Inferior parietal cortex (tissue), 1 donor: ENCODE measurements at regions not wholly inside any gene's neighbourhood (a gene's known extent, or its start where the extent isn't known, plus 50 kb on each side); places are given as distances from the start of the nearest gene placed in this dataset.
"Not testable (repeated sequence)": the region's sequence is repeated elsewhere in the genome, so short reads cannot be mapped to it uniquely, and the experiment has no call there.

Experiments
- DNase-seq: peaks from one replicate; pipeline ENCODE4 v3.0.0-alpha.2; 2016; ENCODE audit errors: extremely low spot score

DNA sequence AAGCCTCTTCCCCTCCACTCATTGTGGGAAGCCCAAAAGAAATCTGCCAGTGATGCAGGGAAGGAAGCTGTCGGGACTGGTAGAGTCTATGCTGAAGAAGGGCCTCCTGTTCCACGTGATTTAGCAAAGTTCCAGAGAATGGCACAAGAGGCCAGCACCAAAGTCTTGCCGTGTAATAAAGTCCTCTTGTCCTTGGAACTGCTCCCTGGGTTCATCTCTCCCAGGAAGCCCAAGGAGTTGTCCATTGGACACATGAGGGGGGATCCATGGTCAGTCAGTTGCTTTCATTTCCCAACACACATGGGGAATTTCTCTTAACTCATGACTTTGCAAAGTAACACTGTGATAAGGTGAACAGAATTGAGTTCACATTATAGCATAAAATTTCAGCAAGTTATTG lies 116.1 kb upstream of the RAB4A start:
- no peak for DNase-seq

DNA sequence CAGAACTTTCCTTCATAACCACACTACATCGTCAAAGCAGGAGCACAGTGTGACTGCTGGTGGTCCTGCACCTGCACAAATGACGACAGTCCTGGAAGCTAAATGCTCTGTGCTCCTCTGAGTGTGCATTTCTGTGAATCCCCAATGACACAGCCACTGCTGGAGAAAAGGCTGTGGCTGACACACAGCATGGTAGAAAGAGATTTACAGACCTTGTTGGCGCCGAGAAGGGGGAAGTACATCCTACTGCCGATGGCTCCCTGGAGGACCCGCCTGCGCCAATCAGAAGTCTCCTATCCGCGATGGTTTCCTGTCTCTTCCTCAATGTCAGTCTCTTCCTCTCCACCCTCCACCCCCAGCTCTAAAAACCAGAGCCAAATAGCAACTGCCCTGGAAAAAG lies 115.4 kb upstream of the RAB4A start:
- no peak for DNase-seq

DNA sequence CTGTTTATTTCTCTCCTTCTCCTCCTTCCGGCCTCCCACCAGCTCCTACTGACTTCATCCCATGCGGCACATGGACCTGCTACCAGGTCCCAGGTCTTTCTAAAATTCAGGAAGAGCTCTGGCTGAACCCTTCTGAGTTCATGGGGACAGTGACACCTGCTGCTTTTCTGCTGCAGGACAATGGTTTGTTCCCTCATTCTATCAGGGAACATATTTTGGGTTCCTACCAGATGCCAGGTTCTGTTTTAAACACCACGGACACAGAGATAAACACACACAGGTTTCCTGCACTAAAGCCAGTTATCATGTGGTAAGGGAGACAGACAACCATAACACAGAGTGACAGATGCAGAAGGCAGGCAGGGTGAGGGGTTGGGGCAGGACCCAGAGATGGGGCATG lies 114.0 kb upstream of the RAB4A start:
- DNase-seq, result peak; percentile 22

DNA sequence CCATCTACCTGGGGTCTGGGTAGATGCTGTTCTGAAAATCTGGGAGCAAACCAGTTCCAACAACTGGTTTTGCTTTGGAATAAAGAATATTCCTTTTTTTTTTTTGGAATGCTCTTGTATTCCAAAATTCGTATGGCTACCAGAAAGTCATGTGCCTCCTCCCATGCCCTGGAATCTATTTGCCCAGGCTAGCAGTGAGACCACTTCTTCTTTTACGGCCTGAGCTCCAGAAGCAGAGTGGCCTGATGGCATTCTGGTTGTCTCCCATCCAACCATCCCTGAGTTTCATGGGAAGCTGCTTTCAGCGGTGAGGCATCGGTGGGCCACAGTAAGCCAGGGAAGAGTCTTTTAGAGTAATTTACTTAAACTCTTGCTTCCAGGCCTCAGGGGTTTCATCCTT lies 113.4 kb upstream of the RAB4A start:
- DNase-seq, result no peak

DNA sequence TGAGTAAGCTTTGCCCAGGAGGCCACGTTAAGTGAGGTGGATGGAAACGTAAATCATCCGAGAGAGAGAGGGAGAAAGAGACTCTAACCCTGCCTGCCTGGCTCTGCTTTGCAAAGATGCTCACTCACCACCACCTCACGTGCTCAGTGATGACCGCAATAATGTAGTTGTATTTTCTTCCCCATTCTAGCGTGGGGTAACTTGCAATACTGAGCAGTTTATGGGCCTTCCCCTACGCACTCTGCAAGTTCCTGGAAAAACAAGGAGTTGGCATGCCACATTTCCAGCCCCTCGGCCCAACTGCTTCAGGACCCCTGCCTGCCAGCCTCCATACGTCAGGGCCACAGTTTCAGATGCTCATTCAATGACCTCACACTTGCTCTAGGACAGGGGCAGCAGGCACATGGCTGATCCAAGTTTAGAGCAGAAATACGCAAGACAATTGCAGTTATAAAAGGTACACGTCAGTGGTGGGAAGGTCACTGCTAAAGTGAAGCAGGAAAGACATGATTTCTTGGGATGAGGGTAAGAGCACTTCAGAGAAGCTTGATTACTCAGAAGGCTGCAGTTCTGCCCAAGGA lies 112.5 kb upstream of the RAB4A start:
- no peak for DNase-seq

DNA sequence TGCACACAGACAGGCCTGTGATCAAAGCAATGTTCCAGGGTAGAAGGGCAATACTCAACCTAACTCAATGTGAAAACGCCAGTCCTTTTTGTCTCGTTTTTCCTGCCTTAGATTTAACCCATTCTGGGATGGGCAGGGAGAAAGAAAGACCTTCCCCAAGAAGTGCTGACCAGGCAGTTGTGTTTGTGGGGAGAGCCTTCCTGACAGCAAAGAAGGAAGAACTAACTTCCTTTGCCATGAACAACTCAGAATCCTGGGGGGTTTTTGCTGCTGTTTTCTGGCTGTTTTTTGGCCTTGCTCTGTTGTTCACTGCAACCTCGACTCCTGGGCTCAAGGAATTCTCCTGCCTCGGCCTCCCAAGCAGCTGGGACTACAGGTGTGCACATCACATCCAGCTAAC lies 112.0 kb upstream of the RAB4A start:
- no peak for DNase-seq

DNA sequence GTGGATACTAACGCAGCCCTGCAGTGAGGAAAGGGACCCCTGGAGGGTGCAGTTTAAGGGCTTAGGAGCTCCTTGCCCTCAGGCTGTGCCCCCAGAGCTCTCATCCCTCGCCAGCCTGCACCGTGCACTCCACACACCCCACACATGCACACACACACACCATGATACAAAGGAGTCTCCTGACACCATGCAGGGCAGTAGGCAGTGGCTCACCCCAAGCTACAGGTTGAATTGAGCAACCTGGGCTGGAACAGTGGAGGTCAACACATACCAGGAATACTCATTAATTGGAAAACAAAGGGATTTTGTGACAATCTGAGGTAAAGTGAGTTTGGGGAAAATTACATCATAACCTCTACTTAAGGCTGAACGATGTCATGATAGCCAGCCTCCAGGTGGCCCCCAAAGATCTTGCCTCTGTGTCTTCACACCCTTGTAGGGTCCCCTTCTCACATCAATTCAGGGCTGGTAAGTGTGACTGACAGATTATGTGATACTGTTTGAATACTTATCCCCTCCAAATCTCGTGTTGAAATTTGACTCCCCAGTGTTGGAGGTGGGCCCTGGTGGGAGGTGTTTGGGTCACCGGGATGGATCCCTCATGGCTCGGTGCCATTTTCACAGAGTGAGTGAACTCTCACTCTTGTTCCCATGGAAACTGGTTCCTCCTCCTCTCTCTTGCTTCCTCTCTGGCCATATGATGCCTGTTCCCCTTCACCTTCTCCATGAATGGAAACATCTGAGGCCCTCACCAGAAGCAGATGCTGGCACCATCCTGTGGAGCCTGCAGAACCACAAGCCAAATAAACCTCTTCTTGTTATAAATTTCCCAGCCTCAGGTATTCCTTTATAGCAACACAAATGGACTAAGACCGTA lies 111.0 kb upstream of the RAB4A start:
- no peak for DNase-seq

DNA sequence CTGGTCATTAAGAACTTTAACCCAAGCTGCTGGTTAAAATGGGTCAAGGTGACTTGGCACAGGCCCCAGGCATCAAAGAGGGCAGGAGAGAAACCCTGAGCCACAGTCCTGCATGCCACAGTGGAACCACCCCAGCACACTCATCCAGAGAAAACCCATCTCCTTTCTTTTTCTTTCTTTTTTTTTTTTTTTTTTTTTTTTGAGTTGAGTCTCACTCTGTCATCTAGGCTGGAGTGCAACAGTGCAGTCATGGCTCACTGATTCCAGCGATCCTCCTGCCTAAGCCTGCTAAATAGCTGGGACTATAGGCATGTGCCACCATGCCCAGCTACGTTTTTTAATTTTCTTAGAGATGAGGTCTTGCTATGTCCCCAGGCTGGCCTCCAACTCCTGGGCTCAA lies 109.2 kb upstream of the RAB4A start:
- DNase-seq, result no peak

- DNase-seq, result no peak
Observed at GRCh38 chr1:229162825-229163515, 107.9 kb upstream of the RAB4A start.

GRCh38 chr1:229164348-229164747 lies 106.6 kb upstream of the RAB4A start:
- DNase-seq, result no peak

DNA sequence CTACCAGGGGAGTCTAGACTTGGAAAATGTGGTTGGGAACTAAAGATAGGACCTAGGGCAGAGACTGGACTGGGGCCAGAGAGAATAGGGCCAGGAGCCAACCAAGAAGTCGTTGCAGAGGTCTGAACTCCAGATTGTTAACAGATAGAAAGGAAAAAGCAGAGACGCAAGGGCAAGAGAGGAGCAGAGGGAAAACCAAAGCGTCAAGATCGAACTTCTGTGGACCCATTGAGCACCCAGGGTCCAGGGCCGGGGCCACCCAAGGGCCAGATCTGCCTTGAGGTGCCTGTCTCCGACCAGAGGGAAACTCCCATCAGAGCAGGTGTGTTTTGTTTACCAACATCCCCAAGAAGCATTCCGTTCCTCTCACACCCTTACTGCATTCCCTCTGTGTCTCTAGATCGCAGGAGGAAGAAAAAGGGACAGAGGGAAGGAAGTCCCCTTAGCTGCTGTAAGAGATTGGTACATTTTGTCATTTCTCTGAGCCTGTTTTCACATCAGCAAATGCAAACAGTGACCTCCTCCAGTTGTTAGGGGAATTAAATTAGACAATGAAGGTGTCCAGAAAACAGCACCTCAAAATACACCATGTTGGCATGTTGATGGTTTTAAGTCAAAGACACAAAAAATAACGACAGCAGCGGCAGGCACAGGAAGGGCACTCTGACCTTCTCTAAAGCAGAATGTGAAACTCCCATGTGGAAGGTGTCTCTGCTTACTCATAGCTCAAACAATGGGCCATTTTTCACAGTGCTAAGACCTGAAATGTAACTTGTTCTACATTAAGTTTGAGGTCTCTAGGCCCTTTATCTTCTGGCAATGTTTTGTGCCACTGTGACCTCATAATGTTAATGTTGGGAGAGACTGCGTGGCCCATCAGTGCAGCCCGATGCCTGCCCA lies 105.8 kb upstream of the RAB4A start:
- no peak for DNase-seq

DNA sequence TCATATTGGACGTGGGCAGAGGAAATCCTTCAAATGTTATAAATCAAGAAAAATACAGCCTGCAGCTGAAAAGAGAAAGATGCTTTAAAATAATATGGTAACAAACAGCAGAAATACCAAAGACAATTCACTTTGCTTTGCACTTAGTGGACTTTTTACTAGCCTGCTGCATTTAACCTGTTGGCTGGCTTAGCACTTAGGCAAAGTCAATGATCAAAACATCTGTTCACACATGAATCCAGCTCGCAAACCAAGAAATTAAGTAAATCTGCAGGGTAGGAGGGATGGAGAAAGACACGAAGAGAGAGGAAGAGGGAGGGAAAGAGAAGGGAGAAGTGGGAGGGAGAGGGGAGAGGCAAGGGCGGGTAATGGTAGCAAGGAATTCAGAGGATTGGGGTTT lies 103.6 kb upstream of the RAB4A start:
- no peak for DNase-seq

DNA sequence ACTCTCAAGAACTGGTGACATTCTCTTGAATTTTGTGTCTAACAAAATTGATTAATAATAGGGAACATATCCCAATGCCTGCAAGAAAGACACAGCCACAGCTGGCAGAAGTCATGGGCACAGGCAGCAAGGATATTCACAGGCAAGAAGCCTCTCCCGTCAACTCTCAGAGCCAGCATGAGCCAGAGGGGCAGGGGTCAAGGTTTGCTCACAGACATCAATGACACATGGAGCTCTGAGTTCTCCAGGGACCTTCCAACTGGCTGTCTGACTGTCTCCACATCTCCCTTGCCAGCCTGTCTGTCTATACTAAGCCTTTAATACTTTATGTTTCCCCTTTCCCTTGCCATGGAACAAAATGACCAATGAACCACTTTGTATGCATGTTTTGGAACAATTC lies 101.5 kb upstream of the RAB4A start:
- DNase-seq, result no peak

DNA sequence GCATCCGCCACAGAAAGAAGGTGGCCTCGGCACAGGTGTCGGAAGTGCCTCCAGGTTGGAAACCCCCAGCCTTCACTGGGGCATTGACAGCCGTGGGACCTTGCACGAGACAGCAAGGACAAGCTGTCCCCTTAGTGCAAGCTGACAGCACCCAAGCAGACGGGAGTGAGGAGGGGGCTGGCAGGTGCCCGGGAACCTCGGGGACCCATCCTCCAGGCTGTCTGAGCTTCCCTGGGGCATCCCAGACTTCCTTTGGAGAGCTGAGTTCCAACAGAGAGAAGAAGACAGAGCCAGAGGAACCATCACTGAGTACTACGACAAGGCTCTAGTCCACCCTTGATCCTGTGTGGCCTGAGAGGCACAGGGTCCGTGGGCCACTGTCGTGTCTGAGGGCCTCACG lies 100.6 kb upstream of the RAB4A start:
- DNase-seq, result no peak

DNA sequence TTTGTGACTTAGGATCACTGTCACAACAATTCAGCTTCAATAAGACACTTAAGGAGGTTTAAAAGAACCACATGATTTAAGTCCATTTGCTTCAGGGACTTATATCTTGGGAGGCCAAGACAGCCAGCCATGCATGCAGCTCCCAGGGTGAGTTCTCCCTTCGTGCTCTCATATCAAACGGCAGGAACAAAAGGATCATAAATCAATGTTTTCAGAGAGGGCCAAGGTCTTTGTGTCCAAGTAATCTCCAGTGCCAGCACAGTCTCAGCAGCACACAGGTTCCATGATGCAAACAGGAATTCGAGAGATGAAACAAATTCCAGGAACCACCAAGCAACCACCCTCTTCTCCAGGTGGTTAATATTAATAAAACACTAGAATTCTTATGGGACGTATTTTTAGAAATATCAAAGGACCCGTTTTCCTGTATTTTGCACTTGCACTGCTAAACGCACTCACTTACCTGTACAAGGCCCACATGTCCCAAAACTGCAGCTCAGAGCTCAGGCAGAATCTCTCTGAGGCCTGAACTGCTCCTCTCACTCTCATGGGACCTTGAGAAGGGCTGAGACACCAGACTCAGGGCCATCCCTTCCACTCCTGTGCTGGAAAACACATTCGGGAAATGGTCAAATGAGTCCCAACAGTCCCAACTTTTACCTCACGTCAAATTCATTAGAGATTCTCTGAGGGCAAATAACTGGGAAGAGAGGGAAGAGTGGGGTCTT lies 100.0 kb upstream of the RAB4A start:
- no peak for DNase-seq

DNA sequence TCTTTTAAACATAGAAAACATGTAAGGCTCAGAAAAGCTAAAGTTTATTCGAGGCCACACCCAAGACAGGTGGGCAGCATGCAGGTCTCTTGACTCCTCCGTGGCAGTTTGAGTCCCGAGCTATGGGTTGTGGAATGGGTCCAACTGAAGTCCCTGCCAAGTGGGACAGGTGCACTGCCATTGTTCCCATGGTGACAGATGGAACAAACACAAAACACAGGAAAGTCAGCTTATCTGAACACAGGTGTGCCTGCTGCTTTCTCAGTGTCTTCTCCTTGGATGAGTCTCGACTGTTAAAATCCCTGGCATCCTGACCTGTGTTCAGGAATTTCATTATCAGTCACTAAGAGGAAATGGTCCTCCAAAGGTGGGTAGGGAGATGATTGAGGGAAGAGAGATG lies 99.0 kb upstream of the RAB4A start:
- DNase-seq, result no peak

DNA sequence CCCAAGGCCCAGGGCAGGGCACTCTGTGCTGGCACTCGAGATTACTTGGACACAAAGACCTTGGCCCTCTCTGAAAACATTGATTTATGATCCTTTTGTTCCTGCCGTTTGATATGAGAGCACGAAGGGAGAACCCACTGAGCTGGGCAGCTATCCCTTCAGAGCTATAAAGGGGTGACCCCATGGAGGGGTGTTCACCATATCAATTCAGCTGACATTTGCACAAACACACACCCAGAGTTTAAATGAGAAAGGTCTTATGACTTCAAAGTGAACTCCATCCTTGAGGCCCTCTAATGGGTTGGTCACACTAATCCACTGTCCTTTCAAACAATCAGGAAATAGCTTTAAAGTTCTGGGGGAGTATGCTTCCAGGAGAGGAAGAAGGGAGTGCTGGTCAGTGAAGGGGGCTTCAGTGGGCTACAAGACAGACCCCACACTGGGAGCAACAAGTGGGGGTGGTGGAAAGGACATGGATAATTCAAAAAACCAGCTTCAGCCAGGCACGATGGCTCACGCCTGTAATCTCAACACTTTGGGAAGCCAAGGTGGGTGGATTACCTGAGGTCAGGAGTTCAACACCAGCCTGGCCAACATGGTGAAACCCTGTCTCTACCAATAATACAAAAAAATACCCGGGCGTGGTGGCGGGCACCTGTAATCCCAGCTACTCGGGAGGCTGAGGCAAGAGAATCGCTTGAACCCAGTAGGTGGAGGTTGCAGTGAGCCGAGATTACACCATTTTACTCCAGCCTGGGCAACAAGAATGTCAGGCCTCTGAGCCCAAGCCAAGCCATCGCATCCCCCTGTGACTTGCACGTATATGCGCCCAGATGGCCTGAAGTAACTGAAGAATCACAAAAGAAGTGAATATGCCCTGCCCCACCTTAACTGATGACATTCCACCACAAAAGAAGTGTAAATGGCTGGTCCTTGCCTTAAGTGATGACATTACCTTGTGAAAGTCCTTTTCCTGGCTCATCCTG lies 97.1 kb upstream of the RAB4A start:
- not testable (repeated sequence) for DNase-seq

DNA sequence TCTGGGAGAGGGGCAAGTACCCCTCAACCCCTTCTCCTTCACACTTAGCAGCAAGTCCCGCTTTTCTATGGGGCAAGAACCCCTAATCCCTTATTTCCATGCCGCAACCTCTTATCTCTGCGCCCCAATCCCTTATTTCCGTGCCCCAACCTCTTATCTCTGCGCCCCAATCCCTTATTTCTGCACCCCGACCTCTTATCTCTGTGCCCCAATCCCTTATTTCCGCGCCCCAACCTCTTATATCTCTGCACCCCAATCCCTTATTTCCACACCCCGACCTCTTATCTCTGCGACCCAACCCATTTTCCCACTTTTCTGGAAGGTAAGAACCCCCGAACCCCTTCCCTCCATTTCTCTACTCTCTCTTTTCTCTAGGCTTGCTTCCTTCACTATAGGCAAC lies 95.6 kb upstream of the RAB4A start:
- DNase-seq, result not testable (repeated sequence)

GRCh38 chr1:229176457-229176856 lies 94.5 kb upstream of the RAB4A start:
- not testable (repeated sequence) for DNase-seq

DNA sequence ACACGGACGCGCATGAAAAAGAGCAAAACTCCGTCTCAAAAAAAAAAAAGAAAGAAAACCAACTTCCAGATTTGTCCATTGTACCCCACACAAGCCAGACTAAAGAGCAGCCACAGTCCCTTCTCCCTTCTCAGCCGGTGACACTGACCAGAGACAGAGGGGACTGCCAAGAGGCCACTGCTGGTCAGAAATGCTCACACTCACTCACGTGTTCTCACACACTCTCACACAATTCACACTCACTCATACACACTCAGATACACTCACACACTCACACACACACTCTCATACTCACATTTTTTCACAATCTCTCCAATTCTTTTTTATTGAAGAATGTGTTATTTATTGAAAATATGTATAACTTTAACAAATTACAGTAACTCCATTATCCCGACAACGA lies 90.8 kb upstream of the RAB4A start:
- DNase-seq, result no peak
